Chondrocyte (in vitro differentiated cells): ENCODE measurements at regions not wholly inside any gene's neighbourhood (a gene's known extent, or its start where the extent isn't known, plus 50 kb on each side); places are given as distances from the start of the nearest gene placed in this dataset.

Experiments used
- DNase-seq: peaks from one replicate; pipeline ENCODE4 v3.0.0; 2021; ENCODE audit warnings: mixed read lengths, low spot score
- H3K27ac Mint-ChIP-seq: one replicate; pipeline ENCODE4 v1.8.0; 2021; ENCODE audit warnings: mild to moderate bottlenecking, moderate library complexity, mixed read lengths; ENCODE audit not compliant: unreplicated experiment
- H3K27me3 Mint-ChIP-seq: 2 replicates; pipeline ENCODE4 v1.8.0; 2021; ENCODE audit warnings: low read depth, mixed read lengths
- H3K36me3 Mint-ChIP-seq: 2 replicates; pipeline ENCODE4 v1.8.0; 2021; ENCODE audit warnings: low read depth, mixed read lengths
- H3K4me1 Mint-ChIP-seq: 2 replicates; pipeline ENCODE4 v1.8.0; 2021; ENCODE audit warnings: low read depth, mild to moderate bottlenecking, mixed read lengths
- H3K4me3 Mint-ChIP-seq: one replicate; pipeline ENCODE4 v1.8.0; 2021; ENCODE audit warnings: mild to moderate bottlenecking, moderate library complexity, mixed read lengths; ENCODE audit not compliant: unreplicated experiment
- H3K9me3 Mint-ChIP-seq: 2 replicates; pipeline ENCODE4 v1.8.0; 2021; ENCODE audit warnings: low read depth, mixed read lengths
- CTCF ChIP-seq: fragments of 200-600 bp; sonication (generic); IDR thresholded peaks from 2 replicates; pipeline ENCODE4 v1.5.0; 2021; ENCODE audit warnings: antibody characterized with exemption, mild to moderate bottlenecking, moderate library complexity

GRCh38 chr18:25946540-25946939 lies 143.9 kb downstream of the SS18 start:
- Mint-ChIP-seq H3K36me3 (peaks cover 4% of the 10 kb centered on the region), H3K9me3 (peaks cover 13% of the 10 kb centered on the region), H3K4me1 (no peaks in the 10 kb centered on the region), H3K27me3 (peaks cover 5% of the 10 kb centered on the region), H3K4me3 (no peak overlapping the region), H3K27ac (no peak overlapping the region)
- DNase-seq: no peak
- no peak for TF ChIP-seq CTCF

GRCh38 chr18:25935356-25935755 lies 155.1 kb downstream of the SS18 start:
- H3K36me3 Mint-ChIP-seq: peaks cover 2% of the 10 kb centered on the region
- DNase-seq: no peak

GRCh38 chr18:25931126-25931525 lies 159.3 kb downstream of the SS18 start:
- no peak for TF ChIP-seq CTCF
- peaks cover 1% of the 10 kb centered on the region for H3K27me3 Mint-ChIP-seq
- H3K27ac Mint-ChIP-seq: no peak overlapping the region
- no peak for DNase-seq
- peaks cover 1% of the 10 kb centered on the region for H3K36me3 Mint-ChIP-seq
- H3K4me3 Mint-ChIP-seq: no peak overlapping the region
- H3K4me1 Mint-ChIP-seq: no peaks in the 10 kb centered on the region
- H3K9me3 Mint-ChIP-seq: no peaks in the 10 kb centered on the region

More at GRCh38 chr18:25935356-25935755, 155.1 kb downstream of the SS18 start:
- H3K27ac Mint-ChIP-seq: no peak overlapping the region
- H3K9me3 Mint-ChIP-seq: peaks cover 8% of the 10 kb centered on the region
- peaks cover 7% of the 10 kb centered on the region for H3K27me3 Mint-ChIP-seq
- no peaks in the 10 kb centered on the region for H3K4me1 Mint-ChIP-seq
- no peak overlapping the region for H3K4me3 Mint-ChIP-seq
- no peak for TF ChIP-seq CTCF

GRCh38 chr18:25929787-25930186 lies 160.6 kb downstream of the SS18 start:
- Mint-ChIP-seq H3K36me3 (no peaks in the 10 kb centered on the region), H3K4me1 (no peaks in the 10 kb centered on the region), H3K27ac (no peak overlapping the region), H3K27me3 (no peaks in the 10 kb centered on the region), H3K9me3 (no peaks in the 10 kb centered on the region), H3K4me3 (no peak overlapping the region)
- no peak for TF ChIP-seq CTCF
- DNase-seq: no peak

GRCh38 chr18:25927830-25928229 lies 162.6 kb downstream of the SS18 start:
- TF ChIP-seq CTCF: no peak

More at GRCh38 chr18:25927830-25928229, 162.6 kb downstream of the SS18 start:
- H3K27ac Mint-ChIP-seq: no peak overlapping the region
- H3K9me3 Mint-ChIP-seq: no peaks in the 10 kb centered on the region
- no peak overlapping the region for H3K4me3 Mint-ChIP-seq
- no peaks in the 10 kb centered on the region for H3K36me3 Mint-ChIP-seq
- H3K4me1 Mint-ChIP-seq: no peaks in the 10 kb centered on the region
- no peaks in the 10 kb centered on the region for H3K27me3 Mint-ChIP-seq
- DNase-seq: no peak
